ENCODE measurements at regions not wholly inside any gene's neighbourhood (a gene's known extent, or its start where the extent isn't known, plus 50 kb on each side); places are given as distances from the start of the nearest gene placed in this dataset.
A peak's percentile ranks its signal among the peaks of the same experiment; 100 is the strongest.
"Not testable (repeated sequence)": the region's sequence is repeated elsewhere in the genome, so short reads cannot be mapped to it uniquely, and the experiment has no call there.

DNA sequence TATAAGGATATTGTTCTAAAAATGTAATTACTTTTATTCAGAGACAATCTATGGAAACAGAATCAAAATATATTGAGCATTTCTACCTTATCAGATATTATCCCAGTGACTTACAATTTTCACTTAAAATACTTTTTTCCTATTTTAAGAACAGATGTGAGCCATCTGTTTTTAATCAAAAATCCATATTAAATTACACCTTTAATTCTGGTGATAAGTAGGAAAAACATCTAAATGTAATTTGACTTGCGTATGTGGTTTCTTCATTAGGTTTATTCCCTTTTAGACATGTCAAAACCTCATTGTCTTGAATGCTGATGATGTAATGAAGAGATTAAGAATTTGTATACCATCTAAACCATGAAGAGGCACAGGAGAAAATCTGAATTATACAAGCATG, 1118.8 kb upstream of the TMPRSS15 start:
- DNase-seq (ENCODE audit: low spot score): no peak

GRCh38 chr21:19523061-19523460, 1119.5 kb upstream of the TMPRSS15 start:
- DNase-seq (ENCODE audit: low spot score): no peak

GRCh38 chr21:19523746-19524145, 1120.2 kb upstream of the TMPRSS15 start:
- no peak for DNase-seq (ENCODE audit: low spot score)

DNA sequence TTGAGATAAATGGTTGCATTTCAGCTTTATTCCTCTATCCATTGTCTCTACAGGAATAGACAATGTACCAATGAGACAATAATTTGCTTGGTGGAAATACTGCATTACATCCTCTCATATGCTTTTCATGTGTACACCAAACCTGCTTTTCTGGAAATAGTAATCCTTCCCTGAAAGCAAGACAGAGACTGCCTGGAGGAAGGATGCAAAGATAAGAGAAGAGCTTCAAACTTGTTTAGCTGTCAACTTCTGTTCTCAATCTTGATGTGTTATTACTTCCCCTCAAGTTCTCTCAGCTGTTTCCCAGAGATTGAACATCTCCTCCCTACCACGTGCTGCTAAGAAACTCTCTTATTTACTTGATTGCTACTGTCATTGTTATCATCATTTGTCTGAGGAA, 1125.4 kb upstream of the TMPRSS15 start:
- DNase-seq (ENCODE audit: low spot score): no peak

- no peak for DNase-seq (ENCODE audit: low spot score)
Observed at GRCh38 chr21:19535356-19535755, 1131.8 kb upstream of the TMPRSS15 start.

- no peak for DNase-seq (ENCODE audit: low spot score)
Observed at GRCh38 chr21:19537116-19537515, 1133.5 kb upstream of the TMPRSS15 start.

GRCh38 chr21:19540287-19540686, 1136.7 kb upstream of the TMPRSS15 start:
- DNase-seq (ENCODE audit: low spot score): no peak

DNA sequence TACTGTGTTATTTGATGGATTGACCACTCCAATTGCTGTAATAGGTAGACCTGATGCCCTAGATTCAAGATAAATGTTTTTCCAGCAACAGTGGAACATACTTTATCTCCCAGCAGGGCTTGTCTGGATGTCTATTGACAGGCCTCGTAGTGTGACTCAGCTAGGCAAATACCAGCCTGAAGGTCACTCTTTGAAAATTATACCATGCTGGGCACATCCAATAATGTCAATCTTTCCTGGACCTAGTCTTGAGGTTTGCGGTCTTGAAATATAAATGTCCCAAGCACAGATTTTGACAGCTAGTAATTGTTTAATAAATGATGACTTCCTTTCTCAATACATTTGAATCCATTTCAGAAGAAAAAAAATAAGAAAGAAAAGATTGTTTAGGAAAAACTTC, 1138.0 kb upstream of the TMPRSS15 start:
- DNase-seq (ENCODE audit: low spot score): peak; percentile 26

DNA sequence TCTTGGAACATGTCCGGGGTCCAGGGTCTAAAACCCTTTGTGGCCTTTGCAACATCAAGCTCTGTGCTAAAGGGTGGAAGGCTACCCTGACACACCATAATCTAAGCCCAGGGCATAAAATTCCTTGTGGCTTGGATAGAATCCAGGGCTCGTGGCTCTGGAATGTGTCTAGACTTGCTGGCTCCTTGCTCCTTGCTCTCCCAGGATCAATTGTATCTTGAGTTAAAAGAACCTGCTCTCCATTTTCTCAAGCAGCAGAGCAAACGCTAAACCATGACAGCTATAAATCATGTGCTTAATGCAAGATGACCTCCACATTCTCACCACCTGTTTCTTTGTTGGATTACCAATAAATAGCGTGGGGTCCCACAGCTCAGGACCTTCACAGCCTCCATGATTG, 1140.9 kb upstream of the TMPRSS15 start:
- DNase-seq (ENCODE audit: low spot score): not testable (repeated sequence)

DNA sequence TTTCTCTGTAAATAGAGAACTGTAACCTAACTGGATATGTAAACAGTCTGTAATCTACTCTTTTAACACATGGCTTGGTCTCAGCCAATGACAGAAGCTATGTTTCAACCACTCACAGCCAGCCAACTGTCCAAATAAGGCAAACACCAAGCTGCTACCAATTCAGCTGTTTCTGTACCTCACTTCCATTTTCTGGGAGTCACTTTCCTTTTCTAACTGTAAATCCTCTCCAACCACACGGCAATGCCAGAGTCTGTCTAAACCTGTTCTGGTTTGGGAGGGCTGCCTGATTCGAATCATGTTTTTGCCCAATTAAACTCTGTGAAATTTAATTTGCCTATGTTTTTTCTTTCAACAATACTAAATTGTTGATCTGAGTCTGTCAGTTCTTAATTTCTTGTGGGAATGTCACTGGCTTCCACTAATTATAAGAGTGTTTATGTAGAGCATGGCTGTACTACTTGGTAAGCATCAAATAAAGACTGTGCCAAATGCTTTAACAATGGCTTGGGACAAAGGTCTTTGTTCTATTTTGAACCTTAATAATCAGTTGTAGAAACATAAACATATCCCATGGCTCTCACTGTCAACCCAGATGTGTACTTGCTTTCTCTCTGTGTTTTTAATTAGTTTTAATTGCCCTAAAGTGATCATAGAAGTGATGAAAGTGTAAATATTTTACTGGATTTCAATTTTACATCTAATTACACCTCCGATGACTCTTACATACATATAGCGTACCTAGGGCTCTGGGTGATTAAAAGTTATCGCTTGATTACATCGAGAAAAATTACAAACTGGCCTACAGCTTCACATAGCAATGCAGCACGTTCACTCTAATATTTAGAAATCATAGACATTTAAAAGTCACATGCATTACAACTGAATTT, 1144.6 kb upstream of the TMPRSS15 start:
- no peak for DNase-seq (ENCODE audit: low spot score)

GRCh38 chr21:19553919-19554615, 1150.5 kb upstream of the TMPRSS15 start:
- no peak for DNase-seq (ENCODE audit: low spot score)

DNA sequence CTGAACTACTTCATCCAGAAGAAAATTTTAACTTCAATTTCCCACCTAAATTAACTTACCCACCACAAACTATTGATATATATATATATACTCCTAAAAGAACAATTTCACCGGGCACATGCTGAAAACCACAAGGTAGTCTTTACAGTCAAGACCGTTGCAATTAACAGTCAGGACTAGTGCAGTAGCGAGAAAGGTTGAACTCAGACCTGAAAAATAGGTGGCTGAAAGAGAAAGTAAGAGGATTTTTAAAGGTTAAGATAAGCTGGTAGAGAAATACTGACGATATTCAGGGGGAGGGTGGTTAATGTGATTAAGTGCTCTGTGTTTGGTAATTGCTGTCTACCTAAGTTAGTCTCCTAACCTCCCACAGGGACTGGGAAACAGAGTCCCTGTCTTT, 1153.5 kb upstream of the TMPRSS15 start:
- DNase-seq (ENCODE audit: low spot score): no peak

GRCh38 chr21:19557488-19557887, 1153.9 kb upstream of the TMPRSS15 start:
- DNase-seq (ENCODE audit: low spot score): no peak

GRCh38 chr21:19565587-19565986, 1162.0 kb upstream of the TMPRSS15 start:
- DNase-seq (ENCODE audit: low spot score): no peak

GRCh38 chr21:19566975-19567374, 1163.4 kb upstream of the TMPRSS15 start:
- no peak for DNase-seq (ENCODE audit: low spot score)

DNA sequence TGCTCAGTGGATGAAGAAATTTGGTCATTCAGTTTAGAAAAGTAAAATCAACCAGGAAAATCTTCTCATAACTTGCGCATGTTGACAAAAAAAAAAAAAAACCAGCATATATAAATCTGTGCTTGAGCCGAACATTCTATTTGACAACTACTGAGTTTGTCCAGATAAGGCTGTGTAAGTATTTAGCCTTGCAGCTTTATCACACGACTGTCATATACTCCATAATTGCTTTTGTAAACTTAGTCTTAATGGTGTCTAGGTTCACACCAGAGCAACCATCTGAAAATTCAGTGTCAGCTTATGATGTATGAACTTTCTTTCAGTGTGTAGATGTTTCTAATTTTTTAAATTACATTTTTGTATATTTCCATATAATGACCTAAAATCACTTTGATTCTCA, 1173.8 kb upstream of the TMPRSS15 start:
- DNase-seq (ENCODE audit: low spot score): no peak

GRCh38 chr21:19590044-19590443, 1186.5 kb upstream of the TMPRSS15 start:
- DNase-seq (ENCODE audit: low spot score): no peak

- no peak for DNase-seq (ENCODE audit: low spot score)
Observed at GRCh38 chr21:19603011-19603593, 1199.5 kb upstream of the TMPRSS15 start.

GRCh38 chr21:19608101-19608621, 1204.6 kb upstream of the TMPRSS15 start:
- no peak for DNase-seq (ENCODE audit: low spot score)

DNA sequence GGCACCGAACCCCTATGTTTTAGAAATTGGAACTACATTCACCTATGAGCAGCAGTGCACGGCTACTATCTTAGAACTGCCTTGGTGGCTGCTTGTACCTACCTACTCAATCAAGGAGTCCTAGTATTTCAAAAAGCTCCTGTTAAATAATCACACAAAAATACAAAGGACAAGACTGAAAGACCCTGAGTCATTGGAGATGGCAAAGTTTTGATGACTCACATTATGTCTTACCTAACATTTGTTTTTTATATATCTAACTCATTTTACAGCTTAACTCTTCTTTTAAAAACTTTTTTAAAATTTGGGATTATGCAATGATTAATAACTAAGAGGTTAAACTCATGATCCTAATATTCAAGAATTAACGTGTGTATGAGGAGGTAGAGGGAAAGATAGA, 1206.0 kb upstream of the TMPRSS15 start:
- no peak for DNase-seq (ENCODE audit: low spot score)

GRCh38 chr21:19621837-19622496, 1218.4 kb upstream of the TMPRSS15 start:
- no peak for DNase-seq (ENCODE audit: low spot score)

- no peak for DNase-seq (ENCODE audit: low spot score)
Observed at GRCh38 chr21:19640964-19641363, 1237.4 kb upstream of the TMPRSS15 start.

All from HuH-7 (cell line).